ENCODE measurements at regions not wholly inside any gene's neighbourhood (a gene's known extent, or its start where the extent isn't known, plus 50 kb on each side); places are given as distances from the start of the nearest gene placed in this dataset.
"Not testable (repeated sequence)": the region's sequence is repeated elsewhere in the genome, so short reads cannot be mapped to it uniquely, and the experiment has no call there.

- H3K9me3 Mint-ChIP-seq, result no peaks in the 10 kb centered on the region
- H3K4me3 Mint-ChIP-seq, result no peak overlapping the region
- no peak for DNase-seq (ENCODE audit: extremely low spot score, unreplicated experiment)
- no peak for TF ChIP-seq CTCF (conservative IDR thresholded peaks at IDR 0.05)
- peaks cover 4% of the 10 kb centered on the region for H3K27me3 Mint-ChIP-seq
- no peaks in the 10 kb centered on the region for H3K36me3 Mint-ChIP-seq
- H3K4me1 Mint-ChIP-seq (ENCODE audit: unreplicated experiment), result peaks cover 22% of the 10 kb centered on the region
- H3K27ac Mint-ChIP-seq, result no peak overlapping the region
These were observed 145.0 kb upstream of the ARHGAP20 start for GRCh38 chr11:110856996-110857812.

GRCh38 chr11:110856340-110856739, 144.1 kb upstream of the ARHGAP20 start:
- Mint-ChIP-seq H3K36me3 (no peaks in the 10 kb centered on the region), H3K27ac (no peak overlapping the region), H3K4me3 (no peak overlapping the region), H3K9me3 (peaks cover 4% of the 10 kb centered on the region), H3K27me3 (peaks cover 4% of the 10 kb centered on the region), H3K4me1 (ENCODE audit: unreplicated experiment) (peaks cover 26% of the 10 kb centered on the region)
- no peak for DNase-seq (ENCODE audit: extremely low spot score, unreplicated experiment)
- TF ChIP-seq CTCF (conservative IDR thresholded peaks at IDR 0.05), result no peak

GRCh38 chr11:110855191-110855590, 143.0 kb upstream of the ARHGAP20 start:
- H3K27ac Mint-ChIP-seq, result no peak overlapping the region
- H3K4me1 Mint-ChIP-seq (ENCODE audit: unreplicated experiment), result peaks cover 27% of the 10 kb centered on the region
- TF ChIP-seq CTCF (conservative IDR thresholded peaks at IDR 0.05), result no peak
- H3K9me3 Mint-ChIP-seq, result peaks cover 4% of the 10 kb centered on the region
- no peak for DNase-seq (ENCODE audit: extremely low spot score, unreplicated experiment)
- H3K27me3 Mint-ChIP-seq, result no peaks in the 10 kb centered on the region
- no peak overlapping the region for H3K4me3 Mint-ChIP-seq
- no peaks in the 10 kb centered on the region for H3K36me3 Mint-ChIP-seq

GRCh38 chr11:110852921-110853490, 140.8 kb upstream of the ARHGAP20 start:
- H3K4me3 Mint-ChIP-seq, result no peak overlapping the region

GRCh38 chr11:110850846-110851245, 138.6 kb upstream of the ARHGAP20 start:
- Mint-ChIP-seq H3K36me3 (no peaks in the 10 kb centered on the region), H3K9me3 (peaks cover 4% of the 10 kb centered on the region), H3K27ac (peak overlapping the region; percentile 11), H3K4me3 (no peak overlapping the region), H3K4me1 (ENCODE audit: unreplicated experiment) (peaks cover 21% of the 10 kb centered on the region), H3K27me3 (no peaks in the 10 kb centered on the region)
- no peak for DNase-seq (ENCODE audit: extremely low spot score, unreplicated experiment)
- no peak for TF ChIP-seq CTCF (conservative IDR thresholded peaks at IDR 0.05)

More at GRCh38 chr11:110852921-110853490, 140.8 kb upstream of the ARHGAP20 start:
- no peak for TF ChIP-seq CTCF (conservative IDR thresholded peaks at IDR 0.05)
- peaks cover 25% of the 10 kb centered on the region for H3K4me1 Mint-ChIP-seq (ENCODE audit: unreplicated experiment)
- H3K27ac Mint-ChIP-seq, result no peak overlapping the region
- no peaks in the 10 kb centered on the region for H3K36me3 Mint-ChIP-seq
- no peak for DNase-seq (ENCODE audit: extremely low spot score, unreplicated experiment)
- peaks cover 4% of the 10 kb centered on the region for H3K9me3 Mint-ChIP-seq
- no peaks in the 10 kb centered on the region for H3K27me3 Mint-ChIP-seq

- H3K27me3 Mint-ChIP-seq; H3K9me3 Mint-ChIP-seq; H3K4me1 Mint-ChIP-seq (ENCODE audit: unreplicated experiment); H3K36me3 Mint-ChIP-seq; H3K27ac Mint-ChIP-seq; H3K4me3 Mint-ChIP-seq; DNase-seq (ENCODE audit: extremely low spot score, unreplicated experiment): not testable (repeated sequence)
These were observed 130.8 kb upstream of the ARHGAP20 start for GRCh38 chr11:110843053-110843452.

Measured in type B pancreatic cell (in vitro differentiated cells).